GM19395 (cell line): ENCODE measurements at regions not wholly inside any gene's neighbourhood (a gene's known extent, or its start where the extent isn't known, plus 50 kb on each side); places are given as distances from the start of the nearest gene placed in this dataset.
A peak's percentile ranks its signal among the peaks of the same experiment; 100 is the strongest.

Experiments used
- ATAC-seq: cut with Tn5 transposase; IDR thresholded peaks from one replicate; pipeline ENCODE4 v1.9.1; 2021; ENCODE audit warnings: mild to moderate bottlenecking, moderate library complexity; ENCODE audit not compliant: unreplicated experiment

GRCh38 chr2:155350783-155351580 is 652.5 kb downstream of the KCNJ3 start:
- ATAC-seq = no peak

- no peak for ATAC-seq
Observed at GRCh38 chr2:155332016-155332415, 633.5 kb downstream of the KCNJ3 start.

- ATAC-seq = no peak
Observed at GRCh38 chr2:155320236-155320635, 621.7 kb downstream of the KCNJ3 start.

- ATAC-seq = no peak
Observed at GRCh38 chr2:155318710-155319109, 620.2 kb downstream of the KCNJ3 start.

GRCh38 chr2:155315768-155316167 is 617.3 kb downstream of the KCNJ3 start:
- no peak for ATAC-seq

GRCh38 chr2:155310589-155310988 is 612.1 kb downstream of the KCNJ3 start:
- no peak for ATAC-seq

GRCh38 chr2:155309483-155309882 is 611.0 kb downstream of the KCNJ3 start:
- ATAC-seq = no peak

- no peak for ATAC-seq
Observed at GRCh38 chr2:155308367-155309009, 610.0 kb downstream of the KCNJ3 start.

GRCh38 chr2:155301221-155301620 is 602.7 kb downstream of the KCNJ3 start:
- no peak for ATAC-seq

GRCh38 chr2:155298001-155298400 is 599.5 kb downstream of the KCNJ3 start:
- ATAC-seq = no peak

GRCh38 chr2:155294358-155294757 is 595.9 kb downstream of the KCNJ3 start:
- ATAC-seq = no peak

- no peak for ATAC-seq
Observed at GRCh38 chr2:155281907-155282306, 583.4 kb downstream of the KCNJ3 start.

GRCh38 chr2:155273323-155273722 is 574.8 kb downstream of the KCNJ3 start:
- ATAC-seq = no peak

GRCh38 chr2:155266583-155266982 is 568.1 kb downstream of the KCNJ3 start:
- no peak for ATAC-seq

- ATAC-seq = no peak
Observed at GRCh38 chr2:155266109-155266508, 567.6 kb downstream of the KCNJ3 start.

GRCh38 chr2:155256803-155257202 is 558.3 kb downstream of the KCNJ3 start:
- ATAC-seq = no peak

- peak; percentile 77 for ATAC-seq
Observed at GRCh38 chr2:155250800-155251199, 552.3 kb downstream of the KCNJ3 start.

GRCh38 chr2:155240176-155240575 is 541.7 kb downstream of the KCNJ3 start:
- ATAC-seq = no peak

- no peak for ATAC-seq
Observed at GRCh38 chr2:155235710-155236109, 537.2 kb downstream of the KCNJ3 start.

GRCh38 chr2:155223781-155224406 is 525.4 kb downstream of the KCNJ3 start:
- peak; percentile 74 for ATAC-seq

- peak; percentile 65 for ATAC-seq
Observed at GRCh38 chr2:155218945-155219344, 520.5 kb downstream of the KCNJ3 start.
